Astrocyte (in vitro differentiated cells and primary cell): ENCODE measurements at regions not wholly inside any gene's neighbourhood (a gene's known extent, or its start where the extent isn't known, plus 50 kb on each side); places are given as distances from the start of the nearest gene placed in this dataset.

ENCODE experiments used
- CTCF ChIP-seq: IDR thresholded peaks from 2 replicates; pipeline ENCODE4 v1.5.1; 2011; ENCODE audit warnings: low read depth, mild to moderate bottlenecking, inconsistent platforms, low read length, moderate library complexity; ENCODE audit not compliant: insufficient read depth
- EZH2 ChIP-seq: IDR thresholded peaks from 2 replicates; pipeline ENCODE4 v1.6.1; 2012; ENCODE audit warnings: mild to moderate bottlenecking, low read length, inconsistent platforms; ENCODE audit not compliant: insufficient read depth

GRCh38 chr5:79864364-79864763 is 126.7 kb downstream of the MTX3 start:
- TF ChIP-seq EZH2: no peak
- TF ChIP-seq CTCF: no peak
